WERI-Rb-1 (cell line): ENCODE measurements at regions not wholly inside any gene's neighbourhood (a gene's known extent, or its start where the extent isn't known, plus 50 kb on each side); places are given as distances from the start of the nearest gene placed in this dataset.

Experiments
- DNase-seq: peaks from one replicate; pipeline ENCODE4 v3.0.0-alpha.2; 2020
- H3K27ac ChIP-seq: fragments of 250-450 bp; sonication (Bioruptor Pico); 2 replicates; pipeline ENCODE4 v1.5.1; 2020; ENCODE audit warnings: mild to moderate bottlenecking, moderate library complexity
- H3K27me3 ChIP-seq: fragments of 250-450 bp; sonication (Bioruptor Pico); 2 replicates; pipeline ENCODE4 v1.5.1; 2021; ENCODE audit warnings: mild to moderate bottlenecking, low read depth, moderate library complexity; ENCODE audit not compliant: insufficient read depth, severe bottlenecking
- H3K36me3 ChIP-seq: fragments of 250-450 bp; sonication (Bioruptor Pico); 2 replicates; pipeline ENCODE4 v1.5.1; 2020; ENCODE audit warnings: mild to moderate bottlenecking, moderate library complexity
- H3K4me3 ChIP-seq: 2 replicates; pipeline ENCODE4 v1.5.1; 2011; ENCODE audit warnings: low read depth, mild to moderate bottlenecking, control low read depth, low read length
- H3K9me3 ChIP-seq: fragments of 250-450 bp; sonication (Bioruptor Pico); 2 replicates; pipeline ENCODE4 v1.5.1; 2021; ENCODE audit warnings: mild to moderate bottlenecking, moderate library complexity; ENCODE audit not compliant: severe bottlenecking
- TF ChIP-seq, protein P1 (sequence below): IDR thresholded peaks from 2 replicates; pipeline ENCODE4 v1.5.1; 2011; ENCODE audit warnings: low read depth, mild to moderate bottlenecking, control low read depth, inconsistent platforms, low read length

DNA sequence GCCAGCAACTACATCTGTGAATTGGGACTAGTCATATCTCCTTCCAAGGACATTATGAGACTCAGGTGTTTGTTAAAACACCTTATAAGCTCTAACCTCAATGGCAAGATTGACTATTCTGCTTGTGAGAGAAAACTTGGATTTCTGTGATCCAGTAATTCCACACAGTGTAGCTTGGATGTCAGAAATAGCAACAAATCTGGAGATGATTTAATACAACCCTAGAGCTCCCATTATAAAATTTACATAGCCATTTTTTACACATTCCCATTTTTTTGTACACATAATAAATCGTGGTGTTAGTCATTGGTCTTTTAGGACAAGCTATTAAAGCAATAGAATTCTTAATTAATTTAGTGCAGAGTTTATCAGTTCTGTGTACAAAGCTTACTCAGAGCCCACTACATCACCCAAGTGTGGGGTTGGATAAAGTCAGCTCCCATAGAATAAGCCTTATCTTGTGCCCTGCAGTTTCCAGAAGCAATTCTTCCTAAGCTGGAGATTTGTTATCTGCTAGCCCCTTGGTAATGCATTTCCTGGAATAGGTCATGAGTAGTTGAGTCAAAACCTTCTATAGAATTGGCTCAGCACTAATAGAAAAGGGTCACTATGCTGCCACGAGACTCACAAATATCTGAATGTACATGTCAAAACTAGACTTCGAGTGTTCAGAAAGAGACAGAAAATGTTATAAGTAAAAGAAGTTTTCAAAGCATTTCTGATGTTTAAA is 434.0 kb upstream of the RUNX1 start:
- Histone ChIP-seq H3K27ac (no peak overlapping the region), H3K4me3 (no peak overlapping the region), H3K27me3 (peaks cover 76% of the 10 kb centered on the region), H3K36me3 (no peaks in the 10 kb centered on the region), H3K9me3 (no peaks in the 10 kb centered on the region)
- no peak for DNase-seq
- TF ChIP-seq, protein P1, sequence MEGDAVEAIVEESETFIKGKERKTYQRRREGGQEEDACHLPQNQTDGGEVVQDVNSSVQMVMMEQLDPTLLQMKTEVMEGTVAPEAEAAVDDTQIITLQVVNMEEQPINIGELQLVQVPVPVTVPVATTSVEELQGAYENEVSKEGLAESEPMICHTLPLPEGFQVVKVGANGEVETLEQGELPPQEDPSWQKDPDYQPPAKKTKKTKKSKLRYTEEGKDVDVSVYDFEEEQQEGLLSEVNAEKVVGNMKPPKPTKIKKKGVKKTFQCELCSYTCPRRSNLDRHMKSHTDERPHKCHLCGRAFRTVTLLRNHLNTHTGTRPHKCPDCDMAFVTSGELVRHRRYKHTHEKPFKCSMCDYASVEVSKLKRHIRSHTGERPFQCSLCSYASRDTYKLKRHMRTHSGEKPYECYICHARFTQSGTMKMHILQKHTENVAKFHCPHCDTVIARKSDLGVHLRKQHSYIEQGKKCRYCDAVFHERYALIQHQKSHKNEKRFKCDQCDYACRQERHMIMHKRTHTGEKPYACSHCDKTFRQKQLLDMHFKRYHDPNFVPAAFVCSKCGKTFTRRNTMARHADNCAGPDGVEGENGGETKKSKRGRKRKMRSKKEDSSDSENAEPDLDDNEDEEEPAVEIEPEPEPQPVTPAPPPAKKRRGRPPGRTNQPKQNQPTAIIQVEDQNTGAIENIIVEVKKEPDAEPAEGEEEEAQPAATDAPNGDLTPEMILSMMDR: no peak

DNA sequence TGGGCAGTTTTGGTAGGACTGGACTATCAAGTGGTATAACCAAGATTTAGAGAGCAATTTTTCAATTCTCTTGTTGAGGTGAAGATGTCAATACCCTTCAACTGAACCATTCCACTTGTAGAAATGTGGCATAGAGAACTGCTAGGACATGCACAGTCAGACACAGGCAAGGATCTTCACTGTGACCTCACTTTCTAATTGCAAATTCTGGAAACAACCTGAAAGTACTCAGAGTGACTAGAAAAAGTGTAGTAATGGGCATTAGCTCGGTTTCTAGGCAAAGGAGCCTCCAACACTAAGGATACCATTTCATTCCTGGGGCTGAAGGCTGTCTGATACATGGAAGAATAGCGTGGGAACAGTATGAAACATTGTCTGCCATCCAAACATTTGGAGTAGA is 433.0 kb upstream of the RUNX1 start:
- H3K4me3 ChIP-seq: no peak overlapping the region
- TF ChIP-seq, protein P1: no peak
- H3K27me3 ChIP-seq: peaks cover 74% of the 10 kb centered on the region
- no peak for DNase-seq
- H3K9me3 ChIP-seq: no peaks in the 10 kb centered on the region
- no peaks in the 10 kb centered on the region for H3K36me3 ChIP-seq
- H3K27ac ChIP-seq: no peak overlapping the region

DNA sequence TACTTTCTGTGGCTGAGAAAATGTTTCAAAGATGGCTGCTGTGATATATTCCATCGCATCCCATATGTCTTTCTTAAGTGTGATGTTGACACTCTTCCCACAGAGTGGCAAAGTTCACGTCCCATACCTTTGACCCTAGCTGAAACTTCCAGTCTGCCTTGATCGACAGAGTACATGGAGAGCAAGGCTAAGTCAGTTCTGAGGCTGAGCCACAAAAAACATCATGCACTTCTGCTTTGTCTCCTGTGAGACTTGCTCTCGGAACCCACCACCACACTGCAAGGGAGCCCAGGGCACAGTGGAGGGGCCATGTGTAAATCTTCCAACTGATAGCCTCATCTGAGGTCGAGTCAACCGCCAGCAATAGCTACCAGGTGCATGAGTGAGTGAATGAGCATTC is 431.9 kb upstream of the RUNX1 start:
- no peak overlapping the region for H3K4me3 ChIP-seq
- H3K9me3 ChIP-seq: no peaks in the 10 kb centered on the region
- TF ChIP-seq, protein P1: no peak
- H3K36me3 ChIP-seq: no peaks in the 10 kb centered on the region
- no peak for DNase-seq
- peaks cover 78% of the 10 kb centered on the region for H3K27me3 ChIP-seq
- no peak overlapping the region for H3K27ac ChIP-seq

DNA sequence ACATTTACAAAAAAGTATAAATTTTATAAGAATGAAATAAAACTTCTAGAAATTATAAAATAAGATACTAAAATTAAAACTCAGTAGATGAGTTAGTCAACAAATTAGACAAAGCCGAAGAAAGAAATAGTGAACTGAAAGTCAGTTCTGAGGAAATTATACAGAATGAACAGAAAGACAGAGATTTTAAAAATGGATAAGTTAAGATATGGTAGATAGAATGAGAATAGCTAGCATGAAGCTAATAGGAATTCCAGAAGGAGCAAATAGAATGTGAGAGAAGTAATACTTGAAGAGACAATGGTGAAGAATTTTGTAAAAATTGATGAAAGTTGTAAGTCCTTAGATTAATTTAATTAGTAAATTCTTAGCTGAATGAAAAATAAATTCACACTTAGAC is 430.4 kb upstream of the RUNX1 start:
- TF ChIP-seq, protein P1: no peak
- H3K4me3 ChIP-seq: no peak overlapping the region
- no peak overlapping the region for H3K27ac ChIP-seq

DNA sequence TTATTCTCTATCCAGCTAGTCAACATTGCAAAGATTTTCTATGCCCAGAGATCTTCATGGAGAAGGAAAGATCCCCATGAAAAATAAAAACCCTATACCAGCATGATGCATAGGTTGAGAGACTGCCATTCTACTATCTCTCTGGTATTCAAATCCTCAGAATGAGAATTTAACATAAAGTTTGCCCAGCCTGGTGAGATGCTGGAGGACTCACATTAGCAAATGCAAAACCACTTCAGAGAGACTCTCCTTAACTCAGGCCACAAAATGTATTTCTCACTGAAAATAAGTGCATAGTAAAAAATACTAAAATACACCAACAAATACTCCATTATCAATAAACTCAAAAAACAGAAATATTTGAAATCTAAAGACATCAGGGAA is 430.0 kb upstream of the RUNX1 start:
- TF ChIP-seq, protein P1: no peak

More for the DNA sequence above, 430.4 kb upstream of the RUNX1 start:
- peaks cover 74% of the 10 kb centered on the region for H3K27me3 ChIP-seq
- no peaks in the 10 kb centered on the region for H3K36me3 ChIP-seq
- no peaks in the 10 kb centered on the region for H3K9me3 ChIP-seq
- DNase-seq: no peak

More for the DNA sequence above, 430.0 kb upstream of the RUNX1 start:
- H3K27ac ChIP-seq: no peak overlapping the region
- H3K36me3 ChIP-seq: no peaks in the 10 kb centered on the region
- no peak overlapping the region for H3K4me3 ChIP-seq
- H3K27me3 ChIP-seq: peaks cover 74% of the 10 kb centered on the region
- no peaks in the 10 kb centered on the region for H3K9me3 ChIP-seq
- no peak for DNase-seq
